Suppressor macrophage treated with lipopolysaccharide for 1 hour (primary cell): ENCODE measurements at regions not wholly inside any gene's neighbourhood (a gene's known extent, or its start where the extent isn't known, plus 50 kb on each side); places are given as distances from the start of the nearest gene placed in this dataset.
A peak's percentile ranks its signal among the peaks of the same experiment; 100 is the strongest.

Experiments
- DNase-seq, 3 donors: peaks; one replicate each; pipeline ENCODE4 v3.0.0-alpha.2; 2020 to 2022

GRCh38 chr15:95857758-95858157 lies 472.7 kb upstream of the NR2F2 start:
- no peak for DNase-seq

GRCh38 chr15:95860406-95860805 lies 470.1 kb upstream of the NR2F2 start:
- no peak for DNase-seq

- DNase-seq = no peak
Observed at GRCh38 chr15:95864467-95864886, 466.0 kb upstream of the NR2F2 start.

- DNase-seq = no peak
Observed at GRCh38 chr15:95865330-95865739, 465.2 kb upstream of the NR2F2 start.

- no peak for DNase-seq
Observed at GRCh38 chr15:95866711-95867440, 463.6 kb upstream of the NR2F2 start.

GRCh38 chr15:95868450-95868849 lies 462.1 kb upstream of the NR2F2 start:
- DNase-seq = no peak

- DNase-seq = no peak
Observed at GRCh38 chr15:95868970-95869369, 461.5 kb upstream of the NR2F2 start.

GRCh38 chr15:95869920-95870319 lies 460.6 kb upstream of the NR2F2 start:
- no peak for DNase-seq

GRCh38 chr15:95872366-95872771 lies 458.1 kb upstream of the NR2F2 start:
- DNase-seq = no peak

GRCh38 chr15:95874637-95875036 lies 455.9 kb upstream of the NR2F2 start:
- DNase-seq = no peak

- DNase-seq = peak; percentile 46 to 58 (median 56)
Observed at GRCh38 chr15:95875121-95875643, 455.3 kb upstream of the NR2F2 start.

GRCh38 chr15:95880031-95880570 lies 450.4 kb upstream of the NR2F2 start:
- no peak for DNase-seq

- DNase-seq = no peak
Observed at GRCh38 chr15:95880630-95881029, 449.9 kb upstream of the NR2F2 start.

- no peak for DNase-seq
Observed at GRCh38 chr15:95883064-95883463, 447.4 kb upstream of the NR2F2 start.

GRCh38 chr15:95884276-95884675 lies 446.2 kb upstream of the NR2F2 start:
- no peak for DNase-seq

GRCh38 chr15:95887666-95888390 lies 442.7 kb upstream of the NR2F2 start:
- no peak for DNase-seq

GRCh38 chr15:95888762-95889161 lies 441.7 kb upstream of the NR2F2 start:
- DNase-seq = no peak

- DNase-seq = no peak
Observed at GRCh38 chr15:95894407-95894956, 436.0 kb upstream of the NR2F2 start.

GRCh38 chr15:95895508-95895907 lies 435.0 kb upstream of the NR2F2 start:
- no peak for DNase-seq

- DNase-seq = no peak
Observed at GRCh38 chr15:95897651-95898050, 432.8 kb upstream of the NR2F2 start.

- DNase-seq = no peak
Observed at GRCh38 chr15:95898761-95899160, 431.7 kb upstream of the NR2F2 start.

GRCh38 chr15:95901271-95901670 lies 429.2 kb upstream of the NR2F2 start:
- DNase-seq = no peak

GRCh38 chr15:95902606-95903005 lies 427.9 kb upstream of the NR2F2 start:
- no peak for DNase-seq

- no peak for DNase-seq
Observed at GRCh38 chr15:95903352-95903751, 427.1 kb upstream of the NR2F2 start.
